ENCODE measurements at regions not wholly inside any gene's neighbourhood (a gene's known extent, or its start where the extent isn't known, plus 50 kb on each side); places are given as distances from the start of the nearest gene placed in this dataset.

DNA sequence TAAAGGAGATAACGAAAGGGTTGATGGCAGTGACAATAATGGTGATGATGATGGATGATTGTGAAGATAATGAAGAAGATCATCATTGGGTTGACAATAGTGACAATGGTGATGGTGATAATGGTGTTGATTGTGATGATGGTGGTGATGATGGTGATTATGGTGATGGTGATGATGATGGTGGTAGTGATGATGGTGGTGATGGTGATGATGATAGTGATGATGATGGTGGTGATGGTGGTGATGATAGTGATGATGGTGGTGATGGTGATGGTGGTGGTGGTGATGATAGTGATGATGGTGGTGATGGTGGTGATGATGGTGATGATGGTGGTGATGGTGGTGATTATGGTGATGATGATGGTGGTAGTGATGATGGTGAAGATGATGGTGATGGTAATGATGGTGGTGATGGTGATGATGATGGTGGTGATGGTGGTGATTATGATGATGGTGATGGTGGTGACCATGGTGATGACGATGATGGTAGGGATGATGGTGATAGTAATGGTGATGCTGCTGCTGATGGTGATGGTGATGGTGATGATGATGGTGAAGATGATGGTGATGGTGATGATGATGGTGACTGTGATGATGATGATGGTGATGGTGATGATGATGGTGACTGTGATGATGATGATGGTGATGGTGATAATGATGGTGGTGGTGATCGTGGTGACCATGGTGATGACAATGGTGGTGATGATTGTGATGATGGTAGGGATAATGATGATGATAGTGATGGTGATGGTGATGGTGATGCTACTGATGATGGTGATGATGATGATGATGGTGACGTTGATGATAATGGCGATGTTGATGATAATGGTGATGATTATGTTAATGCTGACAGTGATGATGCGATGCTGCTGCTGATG, 61.6 kb upstream of the NKX1-1 start:
- no peak for TF ChIP-seq JUN (IDR thresholded peaks at IDR 0.05; ENCODE audit: borderline replicate concordance, insufficient read depth, insufficient read length, low read depth)
- no peak for TF ChIP-seq CTCF (IDR thresholded peaks at IDR 0.05; ENCODE audit: extremely low read depth in 1 of 2, insufficient read depth in 1 of 2, low read depth in 1 of 2, low read length in 2 of 2)

All from endothelial cell of umbilical vein (primary cell).